ENCODE measurements at regions not wholly inside any gene's neighbourhood (a gene's known extent, or its start where the extent isn't known, plus 50 kb on each side); places are given as distances from the start of the nearest gene placed in this dataset.
A peak's percentile ranks its signal among the peaks of the same experiment; 100 is the strongest.

DNA sequence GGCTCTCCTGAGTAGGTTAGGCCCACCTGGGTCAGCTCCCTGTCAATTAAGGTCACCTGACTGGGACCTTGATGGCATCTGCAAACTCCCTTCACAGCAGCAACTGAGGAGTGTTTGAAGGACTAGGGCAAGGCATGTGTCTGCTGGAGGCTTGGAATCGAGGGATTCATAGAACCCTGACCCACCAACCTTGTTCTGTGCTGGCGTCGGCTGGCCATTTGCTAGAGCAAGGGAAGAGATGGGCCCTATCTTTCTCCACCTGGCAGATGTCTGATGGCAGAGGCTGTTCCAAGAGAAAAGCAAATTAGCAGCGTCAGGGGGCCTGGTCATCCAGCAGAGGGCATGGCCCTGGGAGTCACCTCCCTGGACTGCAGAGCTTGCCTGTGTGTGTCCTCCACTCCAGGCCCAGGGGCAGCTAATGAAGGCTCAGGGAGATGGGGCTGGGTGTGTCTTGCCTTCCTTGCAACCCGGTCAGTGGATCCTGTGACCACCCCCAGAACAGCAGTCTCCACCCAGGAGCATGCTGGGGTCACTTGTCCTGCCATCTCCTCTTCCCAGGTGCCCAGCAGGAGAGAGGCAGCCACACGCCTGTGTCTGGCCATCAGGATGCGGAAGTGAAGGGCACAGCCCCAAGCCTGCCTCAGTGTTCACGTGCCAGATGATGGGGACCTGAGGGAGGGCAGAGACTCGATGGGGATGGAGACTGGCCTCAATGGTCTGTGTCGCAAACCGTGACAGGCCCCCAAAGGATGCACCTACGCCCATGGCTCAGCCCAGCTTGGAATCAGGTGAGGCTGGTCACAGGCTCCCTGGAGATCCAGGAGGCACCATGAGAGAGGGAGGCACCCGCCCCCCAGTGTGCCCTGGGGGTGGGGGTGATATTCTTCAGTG is 53.9 kb downstream of the BARX1 start:
- no peaks in the 10 kb centered on the region for H3K9me3 ChIP-seq
- no peaks in the 10 kb centered on the region for H3K4me1 ChIP-seq (ENCODE audit: insufficient read depth)
- intact Hi-C loops (cut with DNase I) = no loop called here
- no peak overlapping the region for H3K27ac ChIP-seq
- TF ChIP-seq, protein P1, sequence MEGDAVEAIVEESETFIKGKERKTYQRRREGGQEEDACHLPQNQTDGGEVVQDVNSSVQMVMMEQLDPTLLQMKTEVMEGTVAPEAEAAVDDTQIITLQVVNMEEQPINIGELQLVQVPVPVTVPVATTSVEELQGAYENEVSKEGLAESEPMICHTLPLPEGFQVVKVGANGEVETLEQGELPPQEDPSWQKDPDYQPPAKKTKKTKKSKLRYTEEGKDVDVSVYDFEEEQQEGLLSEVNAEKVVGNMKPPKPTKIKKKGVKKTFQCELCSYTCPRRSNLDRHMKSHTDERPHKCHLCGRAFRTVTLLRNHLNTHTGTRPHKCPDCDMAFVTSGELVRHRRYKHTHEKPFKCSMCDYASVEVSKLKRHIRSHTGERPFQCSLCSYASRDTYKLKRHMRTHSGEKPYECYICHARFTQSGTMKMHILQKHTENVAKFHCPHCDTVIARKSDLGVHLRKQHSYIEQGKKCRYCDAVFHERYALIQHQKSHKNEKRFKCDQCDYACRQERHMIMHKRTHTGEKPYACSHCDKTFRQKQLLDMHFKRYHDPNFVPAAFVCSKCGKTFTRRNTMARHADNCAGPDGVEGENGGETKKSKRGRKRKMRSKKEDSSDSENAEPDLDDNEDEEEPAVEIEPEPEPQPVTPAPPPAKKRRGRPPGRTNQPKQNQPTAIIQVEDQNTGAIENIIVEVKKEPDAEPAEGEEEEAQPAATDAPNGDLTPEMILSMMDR (IDR thresholded peaks at IDR 0.05) = no peak
- TF ChIP-seq EP300 (IDR thresholded peaks at IDR 0.05) (no peak), POLR2A (IDR thresholded peaks at IDR 0.05) (no peak)
- DNase-seq = peak in 4 of 5 donors; percentile 2 to 6 (median 4)
- whole genome bisulfite sequencing, 3 donors = 84 to 91% (median 87%) methylated on average over 13 of the region's 13 CpGs
- no peak overlapping the region for H3K4me3 ChIP-seq
- H3K27me3 ChIP-seq = no peaks in the 10 kb centered on the region
- no peaks in the 10 kb centered on the region for H3K36me3 ChIP-seq

DNA sequence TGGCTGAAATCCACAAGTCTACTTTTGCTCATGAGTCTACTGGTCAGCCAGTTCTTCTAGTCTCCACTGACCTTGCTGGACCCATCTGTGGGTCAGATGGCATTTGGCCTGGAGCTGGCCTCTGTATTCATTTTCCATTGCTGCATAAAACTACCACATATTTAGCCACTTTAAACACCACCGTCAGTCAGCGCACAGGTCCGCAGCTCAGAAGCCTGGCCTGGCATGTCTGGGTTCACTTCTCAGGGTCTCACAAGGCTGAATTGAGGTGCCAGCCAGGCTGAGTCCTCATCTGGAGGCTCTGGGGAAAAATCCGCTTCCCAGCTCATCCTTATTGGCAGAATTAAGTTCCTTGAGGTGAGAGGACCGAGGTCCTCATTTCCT is 54.7 kb downstream of the BARX1 start:
- Histone ChIP-seq H3K9me3 (no peaks in the 10 kb centered on the region), H3K4me1 (ENCODE audit: insufficient read depth) (no peaks in the 10 kb centered on the region), H3K4me3 (no peak overlapping the region), H3K36me3 (no peaks in the 10 kb centered on the region), H3K27ac (no peak overlapping the region), H3K27me3 (no peaks in the 10 kb centered on the region)
- peak in 2 of 5 donors; percentile 1 to 4 for DNase-seq
- intact Hi-C loops (cut with DNase I) = no loop called here
- TF ChIP-seq POLR2A (IDR thresholded peaks at IDR 0.05) = no peak
- no peak for TF ChIP-seq EP300 (IDR thresholded peaks at IDR 0.05)
- TF ChIP-seq, protein P1 (IDR thresholded peaks at IDR 0.05) = no peak
- WGBS, 3 donors = 94 to 97% (median 97%) methylated on average over 5 of the region's 5 CpGs

DNA sequence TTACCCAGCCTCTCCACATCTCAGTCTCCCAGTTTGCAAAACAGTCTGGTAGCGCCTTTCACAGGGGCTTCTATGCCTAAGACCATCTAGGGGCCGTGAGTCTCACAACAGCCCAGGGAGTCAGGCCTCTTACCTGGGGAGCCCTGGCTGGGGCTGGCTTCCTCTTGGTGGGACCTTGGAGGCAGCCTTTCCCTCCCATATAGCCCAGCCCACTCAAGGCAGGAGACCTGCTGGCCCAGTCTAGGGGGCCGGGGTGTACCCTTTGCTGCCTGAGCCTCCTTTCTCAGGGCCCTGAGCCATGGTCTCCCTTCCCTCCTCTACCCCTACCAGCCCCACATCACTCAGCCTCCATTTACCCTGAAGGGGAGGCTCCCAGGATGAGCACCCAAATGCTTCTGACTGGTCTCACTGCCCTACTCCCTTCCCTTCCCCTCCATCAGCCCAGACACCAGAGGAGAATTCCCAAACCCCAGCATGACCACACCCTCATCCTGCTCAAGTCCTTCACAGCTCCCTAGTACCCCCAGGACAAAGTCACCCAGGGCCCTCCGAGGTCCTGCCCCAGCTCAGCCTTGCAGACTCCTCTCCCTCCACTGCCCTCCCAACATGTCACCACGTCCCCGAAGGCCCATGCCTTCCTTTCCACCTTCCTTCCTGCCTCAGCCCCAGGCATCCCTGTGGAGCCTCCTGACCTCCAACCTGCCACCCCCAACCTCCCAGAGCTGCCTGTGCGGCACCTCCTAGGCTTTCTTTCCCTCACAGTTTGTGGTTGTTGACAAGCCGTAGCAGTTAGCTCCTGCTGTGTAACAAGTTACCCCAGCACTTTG is 55.3 kb downstream of the BARX1 start:
- Histone ChIP-seq H3K4me3 (no peak overlapping the region), H3K9me3 (no peaks in the 10 kb centered on the region), H3K4me1 (ENCODE audit: insufficient read depth) (no peaks in the 10 kb centered on the region), H3K27ac (no peak overlapping the region), H3K36me3 (no peaks in the 10 kb centered on the region), H3K27me3 (no peaks in the 10 kb centered on the region)
- DNase-seq = peak in 4 of 5 donors; percentile 0 to 12 (median 4)
- intact Hi-C loops (cut with DNase I) = no loop called here
- 87 to 95% (median 94%) methylated on average over 8 of the region's 8 CpGs for WGBS, 3 donors
- TF ChIP-seq POLR2A (IDR thresholded peaks at IDR 0.05) (no peak), EP300 (IDR thresholded peaks at IDR 0.05) (no peak)
- TF ChIP-seq, protein P1 (IDR thresholded peaks at IDR 0.05) = no peak

DNA sequence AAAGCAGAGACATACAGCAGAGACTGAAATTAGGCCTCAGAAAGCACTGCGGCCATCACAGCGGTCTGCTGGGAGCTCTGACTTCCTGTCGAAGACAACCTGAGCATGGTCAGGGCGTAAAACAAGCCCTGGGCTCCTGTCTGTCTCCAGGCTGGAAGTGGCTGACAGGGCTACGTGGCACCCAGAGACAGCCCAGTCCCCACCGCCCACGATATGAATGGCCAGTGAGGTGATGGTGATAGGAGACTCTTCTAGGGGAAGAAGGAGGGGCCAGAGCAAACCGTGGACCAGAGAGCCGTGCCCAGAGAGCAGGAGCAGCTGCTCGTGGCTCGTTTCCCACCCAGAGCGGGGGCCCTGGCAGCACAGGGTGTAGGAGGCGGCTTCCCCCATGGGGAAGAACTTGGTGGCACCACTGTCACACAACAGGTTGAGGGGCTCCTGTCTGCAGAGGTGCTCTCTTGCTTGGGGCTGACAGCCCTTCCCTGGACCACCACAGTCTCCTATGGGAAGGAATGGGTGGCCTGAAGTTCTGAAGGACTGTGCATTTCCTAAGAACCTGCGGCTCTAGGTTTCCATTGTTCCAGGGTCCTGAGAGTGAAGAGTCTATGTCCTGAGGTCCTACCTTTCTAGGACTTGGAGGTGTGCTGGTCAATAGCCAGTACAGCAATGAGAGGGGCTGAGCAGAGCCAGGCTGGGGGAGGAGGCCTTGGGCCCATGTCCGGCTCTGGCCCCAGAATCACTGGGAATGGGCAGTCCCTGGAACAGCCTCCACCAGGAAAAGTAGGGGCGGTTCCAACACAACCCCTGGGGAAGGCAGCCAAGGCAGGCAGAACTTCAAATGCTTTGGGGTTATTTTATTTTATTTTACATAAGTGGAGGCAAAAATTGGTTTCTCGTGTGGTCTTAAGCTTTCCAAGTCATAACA is 56.4 kb downstream of the BARX1 start:
- Histone ChIP-seq H3K27ac (no peak overlapping the region), H3K4me1 (ENCODE audit: insufficient read depth) (no peaks in the 10 kb centered on the region), H3K27me3 (no peaks in the 10 kb centered on the region), H3K36me3 (no peaks in the 10 kb centered on the region), H3K9me3 (no peaks in the 10 kb centered on the region), H3K4me3 (no peak overlapping the region)
- DNase-seq = peak in 2 of 5 donors; percentile 5 to 15
- intact Hi-C loops (cut with DNase I) = no loop called here
- 64 to 70% (median 66%) methylated on average over 17 of the region's 17 CpGs for WGBS, 3 donors
- TF ChIP-seq, protein P1 (IDR thresholded peaks at IDR 0.05) = no peak
- TF ChIP-seq EP300 (IDR thresholded peaks at IDR 0.05) (no peak), POLR2A (IDR thresholded peaks at IDR 0.05) (no peak)

Measured in ovary (tissue), 7 donors.